ENCODE measurements at regions not wholly inside any gene's neighbourhood (a gene's known extent, or its start where the extent isn't known, plus 50 kb on each side); places are given as distances from the start of the nearest gene placed in this dataset.

- TF ChIP-seq REST (IDR thresholded peaks at IDR 0.05; ENCODE audit: borderline replicate concordance) (no peak), POLR2AphosphoS5 (IDR thresholded peaks at IDR 0.05) (no peak), CTCF (IDR thresholded peaks at IDR 0.05; ENCODE audit: poor library complexity, severe bottlenecking) (no peak), EP300 (conservative IDR thresholded peaks at IDR 0.05; ENCODE audit: poor library complexity, severe bottlenecking) (no peak), TAF1 (IDR thresholded peaks at IDR 0.05; ENCODE audit: low read depth) (no peak)
Measured at GRCh38 chr2:16244153-16244965, 304.0 kb downstream of the MYCN start.
